A204.1 (cell line): ENCODE measurements at regions not wholly inside any gene's neighbourhood (a gene's known extent, or its start where the extent isn't known, plus 50 kb on each side); places are given as distances from the start of the nearest gene placed in this dataset.

Source experiments
- FAIRE-seq: peaks from 2 replicates; lab custom pipeline; 2012; peaks lifted over from hg19 to GRCh38; lab: Jason Lieb, UNC

DNA sequence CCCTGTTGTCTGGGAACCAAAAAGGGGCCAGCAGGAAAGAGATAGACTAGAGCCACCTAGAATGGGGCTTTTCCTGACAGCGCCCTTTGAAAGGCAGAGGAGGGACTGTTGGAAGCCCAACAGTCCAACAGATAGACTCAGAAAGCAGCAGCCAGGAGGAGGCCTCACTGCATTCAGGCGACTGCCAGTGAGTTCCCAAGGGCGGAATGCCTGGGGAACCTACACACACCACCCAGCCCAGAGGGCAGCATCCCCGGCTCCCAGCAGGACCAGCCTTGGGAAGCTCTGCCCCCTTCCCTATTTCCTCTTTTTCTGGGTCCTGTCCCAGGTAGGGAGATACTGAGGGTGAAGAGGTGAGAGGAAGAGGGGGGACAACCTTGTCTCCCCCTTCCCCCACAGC lies 192.4 kb upstream of the KLF4 start:
- FAIRE-seq, result no peak

DNA sequence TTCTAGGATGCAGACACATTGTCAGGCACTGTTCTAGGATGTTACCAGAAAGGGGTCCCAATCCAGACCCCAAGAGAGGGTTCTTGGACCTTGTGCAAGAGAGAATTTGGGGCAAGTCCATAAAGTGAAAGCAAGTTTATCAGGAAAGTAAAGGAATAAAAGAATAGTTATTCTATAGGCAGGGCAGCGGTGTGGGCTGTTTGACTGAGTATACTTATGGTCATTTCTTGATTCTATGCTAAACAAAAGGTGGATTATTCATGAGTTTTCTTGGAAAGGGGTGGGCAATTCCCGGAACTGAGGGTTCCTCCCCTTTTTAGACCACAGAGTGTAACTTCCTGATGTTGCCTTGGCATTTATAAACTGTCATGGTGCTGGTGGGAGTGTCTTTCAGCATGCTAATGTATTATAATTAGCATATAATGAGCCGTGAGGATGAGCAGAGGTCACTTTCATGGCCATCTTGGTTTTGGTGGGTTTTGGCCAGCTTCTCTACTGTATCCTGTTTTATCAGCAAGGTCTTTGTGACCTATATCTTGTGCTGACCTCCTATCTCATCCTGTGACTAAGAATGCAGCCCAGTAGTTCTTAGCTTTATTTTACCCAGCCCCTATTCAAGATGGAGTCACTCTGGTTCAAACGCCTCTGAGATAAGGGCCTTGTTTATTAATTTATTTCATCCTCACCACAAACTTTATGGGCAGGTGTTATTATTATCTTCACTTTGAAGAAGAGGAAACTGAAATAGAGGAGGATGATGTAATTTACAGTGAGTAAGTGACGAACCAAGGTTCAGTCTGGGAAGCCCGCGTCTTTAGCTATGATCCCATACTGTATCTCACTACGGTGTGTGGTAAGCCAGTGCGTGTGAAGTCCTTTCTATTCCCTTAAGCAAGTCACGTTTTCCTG lies 186.0 kb upstream of the KLF4 start:
- no peak for FAIRE-seq

DNA sequence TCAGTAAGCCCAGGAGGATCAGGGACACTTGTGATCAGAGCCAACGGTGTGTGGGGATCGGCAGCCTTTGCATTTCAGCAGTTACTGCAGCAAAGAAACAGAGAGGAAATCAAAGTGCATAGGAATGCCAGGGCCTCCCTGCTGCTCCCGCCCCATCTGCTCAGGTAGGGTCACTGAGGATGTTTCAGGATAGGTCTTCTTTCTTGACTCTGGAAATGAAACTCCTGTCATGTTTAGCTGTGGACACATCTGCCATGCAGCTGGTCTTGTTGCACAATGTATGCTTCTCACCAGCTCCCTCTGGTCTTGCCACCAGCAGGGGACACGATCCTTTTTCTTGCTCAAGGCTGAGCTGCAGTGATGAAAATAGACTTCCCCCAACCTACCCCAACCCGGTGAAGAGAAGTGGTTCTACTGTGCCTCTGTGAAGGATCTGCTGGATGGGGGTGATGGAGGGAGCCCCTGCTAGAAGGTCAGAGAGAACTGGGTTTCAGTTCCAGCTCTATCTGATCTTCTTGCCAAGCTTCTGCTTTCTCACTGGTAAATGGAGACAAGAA lies 185.2 kb upstream of the KLF4 start:
- no peak for FAIRE-seq

DNA sequence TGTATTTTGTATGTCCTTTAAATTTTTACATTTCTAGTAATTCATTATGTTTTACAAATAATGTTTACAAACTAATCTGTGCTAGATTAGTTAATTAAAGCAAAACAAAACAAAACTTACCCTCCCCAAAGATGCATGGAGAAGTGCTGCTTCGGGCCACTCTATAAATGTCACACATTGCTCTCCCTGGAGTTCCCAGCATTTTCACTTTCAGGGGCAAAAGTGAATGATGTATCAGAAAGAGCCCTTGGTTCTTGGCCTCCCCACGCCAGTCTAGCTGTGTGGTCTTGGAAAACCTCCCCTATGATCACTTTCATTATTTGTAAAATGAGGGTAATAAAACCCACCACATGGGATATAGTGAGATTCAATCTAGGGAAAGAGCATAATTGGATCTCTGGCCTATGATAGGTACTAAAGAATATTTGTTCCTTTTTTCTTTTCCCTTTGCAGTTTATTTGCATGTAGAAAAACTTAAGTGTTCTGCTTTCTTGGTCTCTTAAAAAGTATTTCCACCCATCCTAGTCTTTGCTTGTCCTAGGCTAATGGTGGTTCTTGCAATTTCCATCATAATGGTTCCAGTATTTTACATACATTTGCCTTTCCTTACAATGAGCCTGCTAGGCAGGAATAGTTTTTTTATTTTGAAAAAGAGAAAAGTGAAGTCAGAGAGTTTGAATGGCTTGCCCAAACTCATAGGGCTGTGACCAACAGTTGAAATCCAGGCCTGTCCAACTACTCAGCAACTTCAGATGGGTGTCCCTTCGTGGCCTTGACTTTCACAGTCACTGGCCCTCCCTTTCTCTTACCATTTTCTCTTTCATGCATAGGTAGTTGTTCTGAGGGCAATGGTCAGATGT lies 184.5 kb upstream of the KLF4 start:
- no peak for FAIRE-seq

DNA sequence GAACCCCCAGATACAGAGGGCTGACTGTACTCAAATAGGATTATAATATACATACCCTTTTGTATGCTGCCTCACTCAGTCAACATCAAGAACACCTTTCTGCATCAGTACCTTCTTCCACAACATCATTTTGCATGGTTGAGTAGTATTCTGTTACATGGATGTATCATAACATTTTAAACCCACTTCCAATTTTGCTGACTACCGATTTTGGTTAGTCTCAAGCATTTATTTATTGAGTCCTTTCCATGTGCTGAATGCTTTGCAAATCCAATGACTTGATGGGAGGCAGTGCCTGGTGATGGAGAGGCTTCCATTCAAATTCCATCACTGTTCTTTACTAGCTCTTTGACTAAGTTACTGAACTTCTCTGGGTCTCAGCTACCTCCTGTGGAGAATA lies 182.0 kb upstream of the KLF4 start:
- FAIRE-seq, result no peak

DNA sequence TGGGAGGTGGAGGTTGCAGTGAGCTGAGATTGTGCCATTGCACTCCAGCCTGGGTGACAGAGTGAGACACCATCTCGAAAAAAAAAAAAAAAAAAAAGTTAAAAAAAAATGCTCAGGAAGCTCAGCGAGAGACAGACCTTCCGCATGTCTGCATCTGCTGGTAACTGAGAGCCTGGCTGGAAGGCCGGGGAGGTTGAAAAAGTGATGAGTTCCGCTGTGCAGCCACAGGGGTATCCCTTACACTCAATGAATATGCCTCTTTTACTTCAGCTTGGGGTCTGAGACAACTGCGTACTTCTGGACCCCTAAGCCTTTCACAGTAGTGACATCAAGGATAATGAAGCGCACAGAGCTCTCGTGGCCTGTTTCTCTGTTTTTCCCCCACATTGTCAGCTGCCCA lies 179.9 kb upstream of the KLF4 start:
- FAIRE-seq, result no peak

DNA sequence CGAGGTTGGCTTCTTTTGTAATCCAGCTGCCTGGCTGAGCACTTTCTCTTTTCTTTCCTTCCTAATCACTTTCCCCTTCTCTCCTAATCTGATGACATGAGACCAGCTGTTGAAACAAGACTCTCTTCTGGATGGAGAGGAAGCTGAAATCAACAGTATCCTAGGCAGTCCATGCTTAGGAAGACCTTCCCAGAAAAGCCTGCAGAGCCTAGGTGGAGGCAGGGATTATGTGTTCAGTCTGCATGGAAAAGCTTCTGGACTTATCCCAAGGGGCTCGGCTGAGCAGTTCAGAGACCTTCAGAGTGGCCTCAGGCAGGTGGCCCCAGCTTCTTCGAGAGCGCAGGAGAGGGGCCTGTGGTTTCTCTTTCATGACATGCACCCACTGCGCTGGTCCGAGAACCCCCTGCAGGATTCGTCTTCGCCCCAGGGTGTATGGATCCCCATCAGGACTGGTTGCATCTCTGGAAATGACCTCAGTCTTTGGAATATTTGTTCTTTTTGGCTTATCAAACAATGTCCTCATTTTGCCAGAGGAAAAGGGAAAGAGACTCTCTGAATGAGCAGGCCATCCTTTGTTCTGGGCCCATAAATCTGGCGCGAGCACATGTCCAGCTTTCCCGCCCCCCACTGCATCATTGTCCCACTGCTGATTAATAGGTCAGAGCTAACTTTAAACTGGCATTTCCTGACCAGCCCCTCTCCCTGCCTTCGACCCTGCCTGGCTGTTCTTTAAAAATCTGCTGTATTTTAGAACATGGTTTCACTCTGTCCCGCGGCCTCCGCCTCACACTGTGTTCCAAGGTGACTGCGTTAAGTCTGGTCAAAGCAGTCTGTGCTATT lies 177.9 kb upstream of the KLF4 start:
- FAIRE-seq, result no peak

DNA sequence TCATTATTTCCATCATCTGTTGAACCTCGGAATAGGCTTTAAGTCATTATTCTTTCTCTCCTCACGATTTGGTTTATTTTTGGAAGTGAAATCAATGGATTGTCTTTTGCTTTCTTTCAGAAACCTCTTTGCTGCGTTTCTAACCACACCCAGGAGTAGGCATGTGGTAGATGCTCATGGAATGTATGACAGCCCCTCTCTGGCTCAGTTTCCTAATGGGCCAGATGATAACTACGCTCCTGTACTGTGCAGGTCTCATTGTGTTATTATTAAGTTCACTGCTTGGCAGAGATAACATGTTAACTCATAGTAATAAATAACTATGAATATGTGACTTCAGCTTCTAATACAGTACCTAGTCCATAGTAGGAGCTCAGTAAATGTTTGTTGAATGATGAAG lies 175.5 kb upstream of the KLF4 start:
- no peak for FAIRE-seq

DNA sequence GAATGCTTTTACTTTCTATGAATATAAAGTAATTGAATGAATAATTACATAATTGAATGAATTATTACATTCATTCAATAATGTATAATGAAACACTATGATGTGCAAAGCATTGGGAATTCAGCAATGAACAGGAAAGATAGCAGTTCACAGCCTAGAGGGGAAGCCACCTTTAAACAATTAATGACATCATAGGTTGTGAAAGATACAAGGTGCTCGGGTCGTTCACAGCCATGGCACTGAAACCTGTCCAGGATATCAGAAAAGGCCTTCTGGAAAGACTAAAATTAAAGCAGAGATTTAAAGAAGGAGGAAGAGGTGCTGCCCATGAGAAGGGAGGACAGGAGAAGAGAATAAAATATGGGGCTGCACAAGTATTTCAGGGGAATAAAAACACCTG lies 171.4 kb upstream of the KLF4 start:
- no peak for FAIRE-seq

DNA sequence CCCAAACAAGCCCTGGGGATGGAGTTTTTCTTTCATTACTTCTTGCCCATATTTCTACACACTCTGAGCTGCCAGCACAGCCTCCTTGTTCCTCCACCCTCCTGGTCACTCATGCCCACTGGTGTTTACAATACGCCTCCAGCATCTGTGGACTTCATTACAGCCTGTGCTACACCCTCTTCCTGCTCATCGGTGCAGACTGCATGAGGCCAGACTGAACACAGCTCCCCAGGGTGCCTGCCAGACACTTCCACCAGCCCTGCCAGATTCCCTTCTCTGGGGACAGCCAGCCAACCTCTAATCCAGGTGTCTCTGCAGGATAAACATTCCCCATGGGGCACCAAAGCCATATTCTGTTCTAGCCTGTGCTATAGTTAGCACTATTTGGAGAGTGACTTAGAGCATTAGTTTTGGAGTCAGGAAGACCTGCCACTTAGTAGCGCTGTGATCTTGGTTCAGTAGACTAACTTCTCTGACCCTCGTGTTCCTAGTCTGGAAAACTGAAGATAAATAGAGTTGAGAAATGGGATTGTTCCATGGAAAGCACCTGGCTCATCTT lies 163.8 kb upstream of the KLF4 start:
- FAIRE-seq, result no peak

DNA sequence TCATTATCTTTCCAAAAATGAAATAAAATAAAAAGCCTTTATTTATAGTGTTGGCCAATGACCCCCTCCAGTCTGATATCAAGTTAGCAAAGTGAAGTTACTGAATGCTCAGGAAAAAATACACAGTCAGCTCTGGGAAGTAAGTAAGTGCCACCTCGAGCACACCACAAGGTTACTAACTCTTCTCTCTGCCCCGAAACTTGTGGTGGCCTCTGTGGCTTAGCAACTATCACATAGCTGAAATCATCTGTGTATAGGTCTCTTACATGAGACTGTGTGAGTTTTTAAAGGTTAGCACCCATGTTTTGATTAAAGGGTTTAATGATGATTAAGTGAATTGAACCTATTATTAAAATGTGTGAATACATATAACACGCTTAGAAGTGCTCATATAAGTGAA lies 161.4 kb upstream of the KLF4 start:
- no peak for FAIRE-seq

DNA sequence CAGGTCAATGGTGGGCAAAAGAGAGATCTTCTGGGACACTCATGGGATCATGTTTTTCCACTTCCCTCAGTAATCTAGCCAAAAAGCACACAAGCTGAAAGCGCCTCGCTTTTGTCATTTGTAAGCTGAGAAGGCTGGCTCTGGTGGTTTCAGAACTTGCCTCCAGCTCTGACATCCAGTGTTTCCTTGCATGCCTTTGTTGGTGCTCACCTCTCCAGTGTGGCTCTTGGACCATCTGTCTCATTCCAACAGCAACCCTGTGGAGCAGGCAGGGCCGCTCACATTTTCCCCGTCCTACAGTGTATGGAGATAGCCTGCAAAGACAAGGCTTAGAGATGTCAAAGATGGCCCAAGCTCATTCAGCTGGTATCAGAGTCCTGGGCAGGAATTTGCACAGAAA lies 160.8 kb upstream of the KLF4 start:
- no peak for FAIRE-seq

DNA sequence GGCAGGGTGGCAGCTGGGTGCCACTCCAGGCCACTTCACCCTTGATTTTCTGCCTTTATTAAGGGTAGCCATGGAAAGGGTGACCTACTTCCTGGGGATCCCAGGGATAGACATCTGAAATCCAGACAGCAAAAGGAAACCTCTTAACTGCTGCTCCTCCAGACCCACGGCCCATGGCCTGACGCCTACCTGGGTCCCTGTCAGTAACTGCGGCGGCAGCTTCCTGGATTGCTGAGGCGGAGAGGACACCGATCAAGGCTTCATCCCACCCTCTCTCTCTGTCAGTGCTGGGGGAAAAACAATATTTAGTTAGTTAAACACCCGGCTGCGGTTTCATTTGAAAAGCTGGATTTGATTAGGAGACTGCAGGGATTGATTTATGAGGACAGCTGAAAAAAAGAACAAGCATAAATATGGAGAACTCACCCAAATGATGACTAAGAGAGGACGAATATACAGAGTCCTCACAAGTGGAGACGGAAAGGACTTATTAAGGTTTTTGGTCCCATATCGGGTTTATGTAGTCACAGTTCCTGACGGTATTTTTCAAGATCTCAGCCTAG lies 158.7 kb upstream of the KLF4 start:
- no peak for FAIRE-seq

DNA sequence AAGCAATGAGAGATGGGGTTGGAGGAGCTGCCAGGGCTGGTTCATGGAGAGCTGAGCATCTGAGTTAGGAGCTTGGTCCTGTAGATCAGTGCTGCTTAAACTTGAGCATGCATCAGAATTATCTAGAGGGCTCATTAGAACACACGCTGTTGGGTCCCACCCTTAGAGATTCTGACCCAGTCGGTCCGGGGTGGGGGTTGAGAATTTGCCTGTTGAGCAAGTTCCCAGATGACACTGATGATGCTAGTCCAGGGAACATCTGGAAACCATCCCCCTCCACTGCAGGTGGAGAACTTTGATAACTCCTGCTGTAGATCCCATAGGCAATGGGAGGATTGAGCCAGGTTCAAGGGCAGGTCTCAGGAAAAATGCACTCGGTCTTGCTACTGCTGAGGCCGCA lies 158.0 kb upstream of the KLF4 start:
- no peak for FAIRE-seq

DNA sequence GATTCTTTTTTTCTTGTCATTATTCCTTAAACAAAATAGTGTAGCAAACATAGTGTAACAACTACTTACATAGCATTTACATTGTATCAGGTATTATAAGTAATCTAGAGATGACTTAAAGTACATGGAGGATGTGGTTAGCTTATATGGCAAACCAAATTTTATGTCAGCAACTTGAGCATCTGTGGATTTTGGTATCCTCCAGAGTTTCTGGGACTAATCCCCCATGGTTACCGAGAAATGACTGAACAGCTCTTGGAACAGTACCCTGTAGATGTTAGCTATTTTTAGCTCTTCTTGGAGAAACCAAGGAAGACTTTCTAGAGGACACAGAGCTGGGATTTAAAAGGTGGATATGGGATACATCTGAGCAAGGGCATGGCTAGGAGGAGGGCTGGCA lies 157.6 kb upstream of the KLF4 start:
- FAIRE-seq, result no peak

DNA sequence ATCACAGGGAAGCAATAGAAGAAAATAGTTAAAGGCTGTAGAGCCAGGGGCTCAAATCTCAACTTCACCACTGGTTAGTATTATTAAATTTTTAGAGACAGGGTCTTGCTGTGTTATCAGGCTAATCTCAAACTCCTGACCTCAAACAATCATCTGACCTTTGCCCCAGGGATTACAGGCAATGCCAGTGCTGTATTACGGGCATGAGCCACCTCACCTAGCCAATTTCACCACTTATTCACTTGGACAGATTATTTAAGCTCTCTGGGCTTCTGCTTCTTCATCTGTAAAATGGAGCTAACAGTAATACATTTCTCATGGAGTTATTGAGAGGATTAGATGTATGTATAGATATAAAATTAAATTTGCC lies 155.9 kb upstream of the KLF4 start:
- no peak for FAIRE-seq

DNA sequence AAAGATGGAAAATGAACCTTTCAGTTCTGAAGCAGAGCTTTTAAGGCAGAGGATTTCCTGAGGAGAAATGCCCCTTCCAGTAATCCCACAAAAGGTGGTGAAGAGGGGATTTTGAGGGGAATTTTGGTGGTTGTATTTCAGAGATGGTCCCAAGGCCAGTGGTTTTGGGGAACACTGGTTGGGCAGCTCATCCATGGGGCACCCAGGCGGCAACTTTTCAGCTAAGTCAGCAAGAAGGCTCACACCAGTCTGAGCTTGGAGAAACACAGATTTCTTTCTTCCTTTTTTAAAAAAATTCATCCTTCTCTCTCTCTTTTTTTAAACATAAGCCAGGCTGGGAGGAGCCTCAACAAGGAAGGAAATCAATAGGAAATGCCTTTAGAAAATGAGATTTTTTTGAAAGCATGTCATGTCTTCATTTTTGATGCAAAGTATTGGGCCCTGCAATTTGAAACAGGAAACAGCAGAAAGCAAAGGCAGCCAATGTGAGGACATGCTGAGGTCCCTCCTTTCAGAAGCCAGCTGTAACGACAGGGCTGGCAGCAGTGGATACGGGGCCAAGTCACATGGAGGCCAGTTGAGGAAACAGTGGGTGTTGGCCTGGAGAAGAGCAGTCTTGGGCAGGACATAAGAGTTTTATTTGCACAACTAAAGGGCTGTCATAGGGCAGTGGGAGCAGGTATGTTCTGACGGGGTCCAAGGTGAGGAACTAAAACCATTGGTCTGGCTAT lies 155.3 kb upstream of the KLF4 start:
- no peak for FAIRE-seq

DNA sequence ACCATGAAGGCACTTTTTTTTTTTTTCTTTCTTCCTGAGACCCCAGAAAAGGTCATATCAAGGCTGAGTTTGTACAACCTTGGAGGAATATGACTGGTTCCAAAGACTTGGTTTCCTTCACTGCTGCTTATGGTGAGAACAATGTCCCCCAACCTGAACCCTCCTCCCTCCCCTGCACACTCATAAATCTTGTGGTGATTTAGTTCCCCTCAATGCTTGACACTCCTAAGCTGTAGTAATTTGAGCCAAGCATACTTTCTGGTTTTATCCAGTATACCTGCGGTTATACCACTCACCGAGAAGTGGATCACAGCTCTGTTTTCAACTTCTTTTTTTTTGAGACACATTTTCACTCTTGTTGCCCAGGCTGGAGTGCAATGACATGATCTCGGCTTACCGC lies 149.9 kb upstream of the KLF4 start:
- no peak for FAIRE-seq

DNA sequence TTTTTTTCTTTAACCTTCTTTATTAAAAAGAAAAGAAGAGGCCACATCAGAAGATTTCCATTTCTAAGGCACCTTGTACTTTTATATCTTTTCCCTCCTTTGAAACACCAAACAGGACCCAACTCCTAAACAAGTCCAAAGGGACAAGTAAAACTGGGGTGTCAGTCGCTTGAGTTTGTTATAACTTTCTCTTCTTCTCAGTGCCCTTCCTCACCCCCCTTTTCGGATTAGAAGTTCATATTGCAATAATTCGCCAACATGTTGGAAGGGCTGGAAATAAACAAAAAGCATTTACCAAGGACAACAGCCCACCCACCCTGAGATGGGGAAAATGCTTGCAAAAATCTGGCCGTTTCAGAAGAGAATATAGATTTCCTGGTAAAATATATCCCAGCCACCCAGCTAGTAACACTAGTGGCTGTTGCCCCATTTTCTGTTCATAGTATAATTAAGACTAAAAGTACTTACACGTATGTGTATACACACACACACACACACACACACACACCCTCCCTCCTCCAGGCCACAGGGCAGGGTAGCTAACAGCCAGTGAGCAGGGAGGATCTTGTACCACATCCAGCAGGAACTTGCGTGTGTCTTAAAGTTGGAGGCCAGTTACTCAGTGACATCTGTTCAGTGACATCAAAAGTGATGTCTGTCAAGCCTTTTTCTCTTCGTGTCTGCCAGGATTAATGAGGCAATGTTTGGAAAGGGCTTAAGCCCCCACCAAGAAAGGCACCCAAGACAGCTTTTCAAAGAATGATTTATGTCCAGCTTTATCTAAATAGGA lies 149.1 kb upstream of the KLF4 start:
- FAIRE-seq, result no peak
